Stimulated activated memory B cell treated with anti-CD40 and anti-IgM and Interleukin-4, amounts not matched to agents 10 μg/mL and 1 μg/mL and 100 μg/mL, for 72 hours (primary cell): ENCODE measurements at regions not wholly inside any gene's neighbourhood (a gene's known extent, or its start where the extent isn't known, plus 50 kb on each side); places are given as distances from the start of the nearest gene placed in this dataset.
"Not testable (repeated sequence)": the region's sequence is repeated elsewhere in the genome, so short reads cannot be mapped to it uniquely, and the experiment has no call there.

Experiments used
- ATAC-seq: fragments of 150-1000 bp; cut with Tn5 transposase; 2 replicates; pipeline ENCODE4 v1.10.0; 2021
- H3K27ac Mint-ChIP-seq: one replicate; pipeline ENCODE4 v1.8.0; 2022; ENCODE audit warnings: mild to moderate bottlenecking, mixed read lengths
- H3K27me3 Mint-ChIP-seq: one replicate; pipeline ENCODE4 v1.8.0; 2022; ENCODE audit warnings: mixed read lengths
- H3K36me3 Mint-ChIP-seq: one replicate; pipeline ENCODE4 v1.8.0; 2022; ENCODE audit warnings: mixed read lengths
- H3K4me1 Mint-ChIP-seq: one replicate; pipeline ENCODE4 v1.8.0; 2022; ENCODE audit warnings: mixed read lengths
- H3K4me3 Mint-ChIP-seq: one replicate; pipeline ENCODE4 v1.8.0; 2022; ENCODE audit warnings: mild to moderate bottlenecking, moderate library complexity, mixed read lengths
- H3K9me3 Mint-ChIP-seq: one replicate; pipeline ENCODE4 v1.8.0; 2022; ENCODE audit warnings: mixed read lengths

GRCh38 chr1:121538943-121539575, 354.3 kb downstream of the SRGAP2C start:
- Mint-ChIP-seq H3K27me3 (no peaks in the 10 kb centered on the region), H3K9me3 (no peaks in the 10 kb centered on the region), H3K27ac (no peak overlapping the region), H3K36me3 (no peaks in the 10 kb centered on the region), H3K4me1 (no peaks in the 10 kb centered on the region), H3K4me3 (no peak overlapping the region)
- ATAC-seq = no peak

GRCh38 chr1:121543988-121544387, 359.2 kb downstream of the SRGAP2C start:
- ATAC-seq, H3K36me3 Mint-ChIP-seq, H3K27me3 Mint-ChIP-seq, H3K27ac Mint-ChIP-seq, H3K9me3 Mint-ChIP-seq, H3K4me3 Mint-ChIP-seq, H3K4me1 Mint-ChIP-seq: not testable (repeated sequence)

DNA sequence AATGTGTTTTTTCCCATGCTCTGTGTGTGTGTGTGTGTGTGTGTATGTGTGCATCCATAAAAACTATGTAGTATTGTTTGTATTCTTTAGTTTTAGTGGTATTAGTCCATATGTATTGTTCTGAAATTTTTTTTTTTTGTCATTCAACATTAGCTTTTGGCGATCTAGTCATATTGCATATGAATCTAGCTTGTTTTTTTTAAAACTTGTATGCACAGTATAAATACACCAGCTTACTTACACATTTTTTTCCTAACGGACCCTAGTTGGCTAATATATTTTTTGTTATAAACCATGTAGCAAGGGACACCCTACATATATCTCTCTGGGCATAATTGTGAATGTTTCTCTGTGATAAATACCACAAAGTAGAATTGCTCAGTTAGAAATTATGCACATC, 359.7 kb downstream of the SRGAP2C start:
- Mint-ChIP-seq H3K27me3 (no peaks in the 10 kb centered on the region), H3K9me3 (no peaks in the 10 kb centered on the region), H3K27ac (no peak overlapping the region), H3K4me3 (no peak overlapping the region), H3K36me3 (no peaks in the 10 kb centered on the region), H3K4me1 (peaks cover 6% of the 10 kb centered on the region)
- ATAC-seq = no peak

DNA sequence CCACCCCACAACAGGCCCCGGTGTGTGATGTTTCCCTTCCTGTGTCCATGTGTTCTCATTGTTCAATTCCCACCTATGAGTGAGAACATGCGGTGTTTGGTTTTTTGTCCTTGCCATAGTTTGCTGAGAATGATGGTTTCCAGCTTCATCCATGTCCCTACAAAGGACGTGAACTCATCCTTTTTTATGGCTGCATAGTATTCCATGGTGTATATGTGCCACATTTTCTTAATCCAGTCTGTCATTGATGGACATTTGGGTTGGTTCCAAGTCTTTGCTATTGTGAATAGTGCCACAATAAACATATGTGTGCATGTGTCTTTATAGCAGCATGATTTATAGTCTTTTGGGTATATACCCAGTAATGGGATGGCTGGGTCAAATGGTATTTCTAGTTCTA, 361.1 kb downstream of the SRGAP2C start:
- not testable (repeated sequence) for ATAC-seq

GRCh38 chr1:121546830-121547591, 362.2 kb downstream of the SRGAP2C start:
- Mint-ChIP-seq H3K27ac (no peak overlapping the region), H3K9me3 (no peaks in the 10 kb centered on the region), H3K27me3 (no peaks in the 10 kb centered on the region), H3K4me1 (peaks cover 23% of the 10 kb centered on the region), H3K4me3 (no peak overlapping the region), H3K36me3 (no peaks in the 10 kb centered on the region)
- no peak for ATAC-seq

More for the DNA sequence above, 361.1 kb downstream of the SRGAP2C start:
- peaks cover 12% of the 10 kb centered on the region for H3K4me1 Mint-ChIP-seq
- not testable (repeated sequence) for H3K36me3 Mint-ChIP-seq, H3K27me3 Mint-ChIP-seq, H3K27ac Mint-ChIP-seq, H3K4me3 Mint-ChIP-seq, H3K9me3 Mint-ChIP-seq

DNA sequence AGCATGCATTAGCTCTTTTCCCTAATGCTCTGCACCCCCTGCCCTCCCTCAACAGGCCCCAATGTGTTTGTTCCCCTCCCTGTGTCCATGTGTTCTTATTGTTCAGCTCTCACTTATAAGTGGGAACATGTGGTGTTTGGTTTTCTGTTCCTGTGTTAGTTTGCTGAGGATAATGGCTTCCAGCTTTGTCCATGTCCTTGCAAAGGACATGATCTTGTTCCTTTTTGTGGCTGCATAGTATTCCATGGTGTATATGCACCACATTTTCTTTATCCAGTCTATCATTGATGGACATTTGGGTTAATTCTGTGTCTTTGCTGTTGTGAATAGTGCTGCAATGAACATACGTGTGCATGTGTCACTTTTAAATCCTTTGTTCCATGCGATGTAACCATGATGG, 363.0 kb downstream of the SRGAP2C start:
- H3K9me3 Mint-ChIP-seq, H3K27me3 Mint-ChIP-seq, ATAC-seq, H3K36me3 Mint-ChIP-seq, H3K27ac Mint-ChIP-seq, H3K4me3 Mint-ChIP-seq: not testable (repeated sequence)
- peaks cover 30% of the 10 kb centered on the region for H3K4me1 Mint-ChIP-seq

- not testable (repeated sequence) for H3K9me3 Mint-ChIP-seq, H3K27me3 Mint-ChIP-seq, ATAC-seq, H3K4me3 Mint-ChIP-seq, H3K27ac Mint-ChIP-seq, H3K36me3 Mint-ChIP-seq
- H3K4me1 Mint-ChIP-seq = peaks cover 27% of the 10 kb centered on the region
Observed at GRCh38 chr1:121550817-121551216, 366.0 kb downstream of the SRGAP2C start.

DNA sequence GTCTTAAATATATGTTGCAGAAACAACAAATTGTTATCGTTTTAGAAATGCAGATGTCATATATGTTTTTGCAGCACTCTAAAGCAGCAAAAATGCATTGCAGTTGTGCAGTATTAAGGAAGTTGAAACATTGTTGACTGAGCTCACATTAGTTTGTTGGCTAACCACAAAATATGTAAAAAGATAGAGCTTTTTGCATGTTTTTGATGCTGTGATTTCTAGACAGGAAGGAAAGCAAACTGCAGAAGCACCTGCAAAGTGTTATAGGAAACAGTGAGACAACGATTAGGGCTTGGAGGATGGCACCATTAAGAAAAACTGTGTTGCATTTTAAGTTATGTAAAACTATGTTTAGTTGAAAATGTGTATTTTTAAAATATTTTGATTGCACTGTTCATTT, 366.7 kb downstream of the SRGAP2C start:
- peaks cover 27% of the 10 kb centered on the region for H3K4me1 Mint-ChIP-seq
- not testable (repeated sequence) for H3K27ac Mint-ChIP-seq, H3K9me3 Mint-ChIP-seq, H3K4me3 Mint-ChIP-seq, H3K36me3 Mint-ChIP-seq, H3K27me3 Mint-ChIP-seq
- ATAC-seq = peak; percentile 81

- not testable (repeated sequence) for ATAC-seq, H3K27ac Mint-ChIP-seq, H3K36me3 Mint-ChIP-seq, H3K27me3 Mint-ChIP-seq, H3K4me3 Mint-ChIP-seq, H3K9me3 Mint-ChIP-seq
- peaks cover 27% of the 10 kb centered on the region for H3K4me1 Mint-ChIP-seq
Observed at GRCh38 chr1:121556560-121556959, 371.8 kb downstream of the SRGAP2C start.

DNA sequence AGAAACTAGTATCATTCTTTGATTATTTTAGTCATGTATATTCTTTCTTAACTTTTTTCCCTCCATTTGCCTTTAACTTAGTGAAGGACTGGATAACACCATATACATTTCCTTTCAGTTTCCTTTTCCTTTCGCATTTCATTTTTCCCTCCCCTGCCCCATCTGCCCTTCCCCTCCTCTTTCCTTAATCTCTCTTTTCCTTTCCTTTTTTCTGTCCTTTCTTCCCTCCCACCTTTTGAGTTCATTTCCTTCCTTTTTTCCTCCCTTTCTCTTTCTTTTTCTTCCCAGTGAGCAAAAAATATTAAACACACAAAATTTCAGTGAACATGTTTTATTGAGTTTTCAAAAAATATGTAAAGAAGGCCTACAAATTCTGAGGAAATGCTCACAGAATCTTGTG, 373.3 kb downstream of the SRGAP2C start:
- H3K4me3 Mint-ChIP-seq, ATAC-seq, H3K27ac Mint-ChIP-seq, H3K27me3 Mint-ChIP-seq, H3K36me3 Mint-ChIP-seq, H3K9me3 Mint-ChIP-seq: not testable (repeated sequence)
- H3K4me1 Mint-ChIP-seq = peaks cover 16% of the 10 kb centered on the region

DNA sequence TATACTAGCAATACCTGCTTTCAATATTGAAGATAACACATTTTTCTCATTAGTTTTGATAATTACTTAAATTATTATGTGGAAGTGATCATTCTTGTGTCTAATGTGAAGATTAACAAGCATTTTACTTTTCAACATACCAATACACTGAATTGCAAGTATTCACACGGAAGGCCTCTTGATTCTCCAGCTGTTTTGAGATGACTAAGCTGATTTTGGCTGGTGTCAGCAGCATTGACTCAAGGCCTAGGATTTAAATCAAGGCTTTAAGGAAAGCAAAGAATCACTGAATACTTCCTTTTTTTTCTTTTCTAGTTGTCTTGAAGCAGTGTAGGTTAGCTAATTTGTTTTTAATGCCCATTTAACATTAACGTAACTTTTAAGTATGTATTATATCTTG, 373.7 kb downstream of the SRGAP2C start:
- no peak overlapping the region for H3K4me3 Mint-ChIP-seq
- peaks cover 6% of the 10 kb centered on the region for H3K36me3 Mint-ChIP-seq
- H3K9me3 Mint-ChIP-seq = no peaks in the 10 kb centered on the region
- peaks cover 16% of the 10 kb centered on the region for H3K4me1 Mint-ChIP-seq
- H3K27me3 Mint-ChIP-seq = no peaks in the 10 kb centered on the region
- no peak for ATAC-seq
- H3K27ac Mint-ChIP-seq = no peak overlapping the region

DNA sequence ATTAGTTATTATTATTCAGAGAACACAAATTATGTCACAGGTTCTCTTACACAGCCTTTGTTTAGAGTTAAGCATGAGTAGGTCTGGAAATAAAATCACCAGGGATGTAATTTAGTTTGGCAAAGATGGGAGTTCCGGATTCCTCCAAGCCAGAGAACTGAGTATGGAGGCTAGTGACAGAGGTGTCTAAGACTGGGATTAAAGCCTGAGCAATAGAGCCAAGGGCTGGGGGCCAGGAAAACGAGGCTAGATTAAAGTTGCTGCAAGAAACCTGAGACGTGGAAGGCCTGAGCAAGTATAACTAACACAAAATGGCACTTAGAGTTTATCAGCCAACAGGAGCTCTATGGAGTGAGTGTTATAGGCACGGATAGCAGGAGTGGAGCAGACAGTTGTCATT, 381.6 kb downstream of the SRGAP2C start:
- Mint-ChIP-seq H3K4me1 (peaks cover 6% of the 10 kb centered on the region), H3K27me3 (no peaks in the 10 kb centered on the region), H3K36me3 (no peaks in the 10 kb centered on the region), H3K9me3 (no peaks in the 10 kb centered on the region), H3K4me3 (no peak overlapping the region), H3K27ac (no peak overlapping the region)
- ATAC-seq = no peak

DNA sequence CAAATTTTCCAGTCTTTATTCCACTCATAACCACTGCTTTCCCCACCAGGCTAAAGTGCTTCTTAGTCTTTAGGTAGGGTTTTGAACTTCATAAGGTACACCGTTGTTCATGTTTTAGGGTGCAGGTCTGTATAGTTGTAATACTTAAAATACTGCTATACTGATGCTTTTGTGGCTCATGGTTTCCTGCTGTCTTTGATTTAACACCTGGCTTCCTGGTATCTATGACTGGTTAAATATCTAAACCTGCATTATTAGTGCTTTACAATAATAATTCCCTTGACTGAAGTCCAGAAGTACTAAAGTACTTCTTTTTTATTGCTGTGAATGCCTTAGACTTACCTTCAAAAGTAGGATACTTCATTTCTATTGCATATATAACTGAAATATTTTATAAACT, 384.7 kb downstream of the SRGAP2C start:
- Mint-ChIP-seq H3K4me1 (no peaks in the 10 kb centered on the region), H3K27ac (no peak overlapping the region), H3K4me3 (no peak overlapping the region), H3K9me3 (no peaks in the 10 kb centered on the region), H3K27me3 (no peaks in the 10 kb centered on the region), H3K36me3 (no peaks in the 10 kb centered on the region)
- no peak for ATAC-seq

DNA sequence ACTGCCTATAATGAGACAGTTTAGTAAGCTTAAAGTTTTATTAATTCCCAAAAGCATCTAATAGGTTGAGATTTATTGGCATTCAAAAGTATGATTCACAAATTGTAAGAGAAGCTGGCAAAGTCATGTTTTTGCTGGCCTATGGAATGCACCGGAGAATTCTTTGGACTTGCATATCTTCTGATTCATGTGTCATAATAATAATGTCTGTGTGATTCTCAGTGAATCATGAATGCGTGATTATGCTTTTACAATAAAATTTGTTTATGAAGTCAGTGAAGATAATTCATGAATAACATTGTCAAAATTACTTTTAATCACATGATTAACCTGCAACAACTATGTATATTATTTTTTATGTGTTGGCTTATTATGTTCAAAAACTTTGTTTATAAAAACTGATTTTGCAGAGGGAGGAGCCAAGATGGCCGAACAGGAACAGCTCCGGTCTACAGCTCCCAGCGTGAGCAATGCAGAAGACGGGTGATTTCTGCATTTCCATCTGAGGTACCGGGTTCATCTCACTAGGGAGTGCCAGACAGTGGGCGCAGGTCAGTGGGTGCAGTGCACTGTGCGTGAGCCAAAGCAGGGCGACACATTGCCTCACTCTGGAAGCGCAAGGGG, 389.2 kb downstream of the SRGAP2C start:
- not testable (repeated sequence) for ATAC-seq, H3K4me1 Mint-ChIP-seq
- H3K36me3 Mint-ChIP-seq = peaks cover 13% of the 10 kb centered on the region

GRCh38 chr1:121574505-121574899, 389.7 kb downstream of the SRGAP2C start:
- H3K36me3 Mint-ChIP-seq = peaks cover 13% of the 10 kb centered on the region
- H3K4me1 Mint-ChIP-seq, H3K27me3 Mint-ChIP-seq, ATAC-seq, H3K27ac Mint-ChIP-seq, H3K9me3 Mint-ChIP-seq, H3K4me3 Mint-ChIP-seq: not testable (repeated sequence)

More for the DNA sequence above, 389.2 kb downstream of the SRGAP2C start:
- H3K27ac Mint-ChIP-seq, H3K9me3 Mint-ChIP-seq, H3K27me3 Mint-ChIP-seq, H3K4me3 Mint-ChIP-seq: not testable (repeated sequence)

- Mint-ChIP-seq H3K9me3 (peaks cover 19% of the 10 kb centered on the region), H3K36me3 (peaks cover 23% of the 10 kb centered on the region)
- not testable (repeated sequence) for ATAC-seq, H3K4me1 Mint-ChIP-seq, H3K4me3 Mint-ChIP-seq, H3K27me3 Mint-ChIP-seq, H3K27ac Mint-ChIP-seq
Observed at GRCh38 chr1:121582898-121583297, 398.1 kb downstream of the SRGAP2C start.
